T-cell (primary cell): ENCODE measurements at regions not wholly inside any gene's neighbourhood (a gene's known extent, or its start where the extent isn't known, plus 50 kb on each side); places are given as distances from the start of the nearest gene placed in this dataset.

Experiments used
- ATAC-seq, 4 experiments: fragments of 200-7000 bp in 3 of 4; fragments of 150-1000 bp in 1 of 4; cut with Tn5 transposase; replicated peaks in 1 of 4; 1 replicate in 3 of 4; 2 replicates in 1 of 4; pipeline ENCODE4 v1.10.0; 2021; ENCODE audit warnings: moderate library complexity in 3 of 4, mild to moderate bottlenecking in 2 of 4, moderate number of reproducible peaks in 1 of 4
- CTCF ChIA-PET, 2 donors: fragments of 300-600 bp; sonication (Branson Sonifier 250); formaldehyde crosslinking; loops; one replicate each; lab custom pipeline; 2022; ENCODE audit warnings: antibody characterized with exemption in 2 of 2; lab: Charles Lee
- POLR2A ChIA-PET, 2 donors: fragments of 300-600 bp; sonication (Branson Sonifier 250); formaldehyde crosslinking; loops; one replicate each; lab custom pipeline; 2022; ENCODE audit warnings: antibody characterized with exemption in 2 of 2; lab: Charles Lee
- DNase-seq, 35 experiments: peaks; one replicate each; pipeline versions ENCODE4 v3.0.0 to v3.0.0-alpha.2; 2013 to 2023
- H3K27ac ChIP-seq: one replicate; pipeline ENCODE4 v1.5.1; 2013; ENCODE audit warnings: low read length
- H3K27me3 ChIP-seq, 2 experiments: replicated peaks in 1 of 2; 1 replicate in 1 of 2; 2 replicates in 1 of 2; pipeline versions ENCODE4 v1.6.1 to v1.7.0; 2013; ENCODE audit warnings: low read length in 1 of 2, mixed read lengths in 1 of 2; ENCODE audit not compliant: control insufficient read depth in 2 of 2, insufficient read depth in 2 of 2; ENCODE audit errors: extremely low read depth in 1 of 2
- H3K36me3 ChIP-seq, 2 donors: 1 replicate in 1 of 2; 2 replicates in 1 of 2; pipeline versions ENCODE4 v1.6.1 to v1.7.0; 2013; ENCODE audit warnings: low read length in 1 of 2; ENCODE audit not compliant: control insufficient read depth in 2 of 2, insufficient read depth in 1 of 2; ENCODE audit errors: extremely low read depth in 1 of 2
- H3K4me1 ChIP-seq, 2 experiments: 1 replicate in 1 of 2; 2 replicates in 1 of 2; pipeline versions ENCODE4 v1.6.1 to v1.7.0; 2013; ENCODE audit warnings: low read length in 2 of 2, mixed read lengths in 1 of 2; ENCODE audit not compliant: insufficient read depth in 2 of 2, control insufficient read depth in 1 of 2; ENCODE audit errors: extremely low read depth in 1 of 2
- H3K4me3 ChIP-seq, 2 donors: 1 replicate in 1 of 2; 2 replicates in 1 of 2; pipeline versions ENCODE4 v1.5.1 to v1.7.0; 2013; ENCODE audit warnings: mild to moderate bottlenecking in 2 of 2, low read length in 1 of 2, moderate library complexity in 1 of 2; ENCODE audit not compliant: control insufficient read depth in 1 of 2; ENCODE audit errors: extremely low read depth in 1 of 2
- H3K9me3 ChIP-seq: 2 replicates; pipeline ENCODE4 v1.7.0; 2013
- H3K27ac Mint-ChIP-seq, 2 donors: one replicate each; pipeline ENCODE4 v1.8.0; 2020 to 2021; ENCODE audit warnings: mild to moderate bottlenecking in 2 of 2, mixed read lengths in 2 of 2
- H3K27me3 Mint-ChIP-seq, 2 donors: one replicate each; pipeline ENCODE4 v1.8.0; 2021 to 2022; ENCODE audit warnings: mixed read lengths in 2 of 2
- H3K36me3 Mint-ChIP-seq: one replicate; pipeline ENCODE4 v1.8.0; 2021; ENCODE audit warnings: mixed read lengths
- H3K4me1 Mint-ChIP-seq, 3 donors: one replicate each; pipeline ENCODE4 v1.8.0; 2020 to 2022; ENCODE audit warnings: mixed read lengths in 3 of 3, mild to moderate bottlenecking in 1 of 3
- H3K4me3 Mint-ChIP-seq, 3 donors: one replicate each; pipeline ENCODE4 v1.8.0; 2020 to 2022; ENCODE audit warnings: mild to moderate bottlenecking in 3 of 3, mixed read lengths in 3 of 3, moderate library complexity in 3 of 3
- H3K9me3 Mint-ChIP-seq, 3 donors: one replicate each; pipeline ENCODE4 v1.8.0; 2020 to 2022; ENCODE audit warnings: mixed read lengths in 3 of 3
- WGBS: methylation state at CpG from one replicate; pipeline ENCODE4 v1.1.5; 2013; ENCODE audit warnings: missing lambda C conversion rate; ENCODE audit not compliant: insufficient coverage; 5-methylcytosine and 5-hydroxymethylcytosine counted together

DNA sequence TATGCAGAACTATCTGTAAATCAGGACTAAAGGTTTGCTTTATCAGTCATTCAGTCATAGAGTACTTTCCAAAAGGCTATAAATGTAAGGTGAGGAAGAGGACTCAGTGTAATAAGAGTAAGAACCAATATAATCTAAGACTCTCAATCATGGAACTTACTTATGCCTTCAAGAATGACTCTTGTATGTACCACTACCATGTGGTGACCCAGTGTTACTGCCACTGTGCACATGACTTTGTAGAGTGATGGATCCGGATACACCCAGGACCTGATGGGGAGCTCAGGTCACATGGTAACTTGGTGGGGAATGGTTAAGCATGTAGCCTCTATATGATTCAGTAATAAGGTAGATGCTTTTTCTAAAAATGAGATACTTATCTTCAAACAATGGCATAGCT is 2099.8 kb downstream of the MRPL39 start:
- DNase-seq (no peak), ATAC-seq (no peak)
- H3K36me3 ChIP-seq: no peaks in the 10 kb centered on the region
- POLR2A ChIA-PET: no interaction called here
- H3K9me3 ChIP-seq: no peaks in the 10 kb centered on the region
- no CpG with 5 or more reads among the region's 1 CpG for WGBS
- H3K4me1 ChIP-seq: no peaks in the 10 kb centered on the region
- no peaks in the 10 kb centered on the region for H3K36me3 Mint-ChIP-seq
- no peak overlapping the region for H3K27ac Mint-ChIP-seq
- CTCF ChIA-PET: no interaction called here
- H3K4me3 Mint-ChIP-seq: no peak overlapping the region
- no peaks in the 10 kb centered on the region for H3K27me3 ChIP-seq
- no peak overlapping the region for H3K27ac ChIP-seq
- no peak overlapping the region for H3K4me3 ChIP-seq
- peaks cover 0 to 7% (median 0%) of the 10 kb centered on the region in 3 donors for H3K9me3 Mint-ChIP-seq
- H3K4me1 Mint-ChIP-seq: no peaks in the 10 kb centered on the region
- no peaks in the 10 kb centered on the region for H3K27me3 Mint-ChIP-seq

DNA sequence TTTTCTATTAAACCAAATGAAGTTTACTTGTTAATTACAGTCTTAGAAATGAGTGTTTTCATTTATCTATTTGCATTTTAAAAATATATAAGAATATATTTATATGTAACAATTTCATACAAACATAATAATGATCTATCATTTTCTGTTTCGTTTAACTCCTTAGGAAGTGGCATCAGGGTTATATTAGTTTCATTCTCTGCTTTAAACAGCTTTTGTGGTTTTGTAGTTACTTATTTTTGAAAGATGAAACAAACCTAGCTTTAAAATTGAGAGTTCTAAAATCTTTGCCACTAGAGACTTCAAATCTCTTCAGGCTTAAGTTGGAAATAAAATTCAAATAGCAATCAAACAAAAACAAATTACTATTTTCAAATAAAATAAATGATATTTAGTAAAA is 2110.6 kb downstream of the MRPL39 start:
- CTCF ChIA-PET: no interaction called here

DNA sequence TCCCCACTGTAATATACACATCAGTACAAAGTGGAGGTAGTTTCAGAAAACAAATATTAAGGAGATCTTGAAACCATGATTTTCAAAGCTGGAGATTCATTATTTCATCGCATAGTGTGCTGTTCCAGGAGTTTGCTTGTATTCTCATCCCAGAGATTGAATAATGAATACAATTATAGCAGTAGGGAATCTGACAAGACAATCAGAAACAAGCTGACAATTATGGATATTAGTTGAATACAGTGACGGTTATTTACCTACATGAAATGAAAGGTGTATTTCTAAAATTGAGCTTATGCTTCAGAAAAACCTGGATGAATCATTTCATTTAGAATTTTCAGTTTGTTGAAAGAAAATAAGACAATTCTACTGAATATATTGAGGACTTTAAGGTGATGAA is 2119.0 kb downstream of the MRPL39 start:
- no peaks in the 10 kb centered on the region for H3K27me3 ChIP-seq
- Mint-ChIP-seq H3K27me3 (peaks cover 0 to 4% of the 10 kb centered on the region in 2 donors), H3K27ac (no peak overlapping the region), H3K9me3 (peaks cover 3 to 8% (median 3%) of the 10 kb centered on the region in 3 donors), H3K4me1 (no peaks in the 10 kb centered on the region), H3K4me3 (no peak overlapping the region), H3K36me3 (no peaks in the 10 kb centered on the region)
- H3K36me3 ChIP-seq: no peaks in the 10 kb centered on the region
- CTCF ChIA-PET: no interaction called here
- no CpG with 5 or more reads among the region's 2 CpGs for WGBS
- no peaks in the 10 kb centered on the region for H3K4me1 ChIP-seq
- no peak for DNase-seq
- no peak overlapping the region for H3K4me3 ChIP-seq
- no peaks in the 10 kb centered on the region for H3K9me3 ChIP-seq
- no peak overlapping the region for H3K27ac ChIP-seq
- POLR2A ChIA-PET: no interaction called here
- no peak for ATAC-seq

More for the DNA sequence above, 2110.6 kb downstream of the MRPL39 start:
- Histone ChIP-seq H3K36me3 (no peaks in the 10 kb centered on the region), H3K9me3 (no peaks in the 10 kb centered on the region), H3K27ac (no peak overlapping the region), H3K4me1 (no peaks in the 10 kb centered on the region), H3K27me3 (no peaks in the 10 kb centered on the region), H3K4me3 (no peak overlapping the region)
- Mint-ChIP-seq H3K9me3 (peaks cover 3 to 16% (median 9%) of the 10 kb centered on the region in 3 donors), H3K27ac (no peak overlapping the region), H3K27me3 (no peaks in the 10 kb centered on the region), H3K4me3 (no peak overlapping the region), H3K4me1 (no peaks in the 10 kb centered on the region), H3K36me3 (no peaks in the 10 kb centered on the region)
- POLR2A ChIA-PET: no interaction called here
- DNase-seq: no peak
- no peak for ATAC-seq
- no CpG with 5 or more reads among the region's 1 CpG for WGBS

DNA sequence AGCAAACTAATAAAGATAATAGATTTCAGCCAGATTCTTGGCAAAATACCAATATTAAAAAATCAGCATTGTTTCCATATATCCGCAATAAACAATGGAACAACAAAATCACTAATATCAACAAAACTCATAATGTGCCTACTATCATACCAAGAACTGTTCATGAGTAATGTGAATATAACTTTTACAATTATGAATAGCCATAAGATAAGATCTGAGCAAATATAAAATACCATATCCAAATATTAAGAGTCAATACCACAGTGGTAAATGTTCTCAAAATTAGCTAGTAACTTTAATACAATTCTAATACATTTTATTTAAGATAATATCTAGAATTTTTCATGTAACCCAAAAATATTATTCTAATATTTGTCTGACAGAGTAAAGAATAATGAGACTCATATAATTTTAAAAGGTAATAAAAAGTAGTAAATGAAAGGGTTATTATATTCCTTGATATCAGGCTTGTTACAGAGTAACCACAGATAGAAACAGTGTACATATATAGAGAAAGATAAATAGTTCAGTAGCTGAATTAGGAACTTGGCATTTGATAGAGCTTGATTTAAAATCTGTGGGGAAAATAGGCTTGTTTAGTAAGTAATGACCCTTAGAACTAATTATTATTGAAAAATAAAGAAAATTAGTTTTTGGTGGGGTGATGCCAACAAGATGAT is 2126.6 kb downstream of the MRPL39 start:
- no peak for DNase-seq
- no CpG with 5 or more reads among the region's 1 CpG for WGBS
- Histone ChIP-seq H3K4me3 (no peak overlapping the region), H3K4me1 (no peaks in the 10 kb centered on the region), H3K27ac (no peak overlapping the region), H3K9me3 (no peaks in the 10 kb centered on the region), H3K27me3 (no peaks in the 10 kb centered on the region), H3K36me3 (no peaks in the 10 kb centered on the region)
- H3K9me3 Mint-ChIP-seq: peaks cover 0 to 6% (median 0%) of the 10 kb centered on the region in 3 donors
- H3K4me3 Mint-ChIP-seq: no peak overlapping the region
- H3K4me1 Mint-ChIP-seq: no peaks in the 10 kb centered on the region
- CTCF ChIA-PET: no interaction called here
- ATAC-seq: no peak
- H3K27ac Mint-ChIP-seq: no peak overlapping the region
- POLR2A ChIA-PET: no interaction called here
- H3K27me3 Mint-ChIP-seq: no peaks in the 10 kb centered on the region
- no peaks in the 10 kb centered on the region for H3K36me3 Mint-ChIP-seq

DNA sequence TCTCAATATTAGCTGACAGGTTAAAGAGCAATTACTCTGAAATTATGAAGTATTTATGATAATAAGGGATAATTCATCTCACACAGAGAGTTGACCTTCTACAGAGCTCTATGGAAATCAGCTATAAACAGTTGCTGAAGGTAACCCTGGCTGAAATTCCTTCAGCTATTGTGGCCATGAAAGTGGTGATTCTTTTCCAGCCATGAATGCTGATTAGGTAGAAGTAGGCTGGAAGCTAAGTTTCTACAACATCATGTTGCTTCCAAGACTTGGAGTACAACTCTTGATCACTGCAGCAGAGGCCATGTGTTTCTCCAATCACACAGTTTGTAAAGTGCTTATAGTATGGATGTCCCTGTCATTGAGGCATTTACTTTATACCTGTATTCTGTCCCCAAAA is 2128.9 kb downstream of the MRPL39 start:
- no peaks in the 10 kb centered on the region for H3K4me1 ChIP-seq
- DNase-seq: no peak
- POLR2A ChIA-PET: no interaction called here

DNA sequence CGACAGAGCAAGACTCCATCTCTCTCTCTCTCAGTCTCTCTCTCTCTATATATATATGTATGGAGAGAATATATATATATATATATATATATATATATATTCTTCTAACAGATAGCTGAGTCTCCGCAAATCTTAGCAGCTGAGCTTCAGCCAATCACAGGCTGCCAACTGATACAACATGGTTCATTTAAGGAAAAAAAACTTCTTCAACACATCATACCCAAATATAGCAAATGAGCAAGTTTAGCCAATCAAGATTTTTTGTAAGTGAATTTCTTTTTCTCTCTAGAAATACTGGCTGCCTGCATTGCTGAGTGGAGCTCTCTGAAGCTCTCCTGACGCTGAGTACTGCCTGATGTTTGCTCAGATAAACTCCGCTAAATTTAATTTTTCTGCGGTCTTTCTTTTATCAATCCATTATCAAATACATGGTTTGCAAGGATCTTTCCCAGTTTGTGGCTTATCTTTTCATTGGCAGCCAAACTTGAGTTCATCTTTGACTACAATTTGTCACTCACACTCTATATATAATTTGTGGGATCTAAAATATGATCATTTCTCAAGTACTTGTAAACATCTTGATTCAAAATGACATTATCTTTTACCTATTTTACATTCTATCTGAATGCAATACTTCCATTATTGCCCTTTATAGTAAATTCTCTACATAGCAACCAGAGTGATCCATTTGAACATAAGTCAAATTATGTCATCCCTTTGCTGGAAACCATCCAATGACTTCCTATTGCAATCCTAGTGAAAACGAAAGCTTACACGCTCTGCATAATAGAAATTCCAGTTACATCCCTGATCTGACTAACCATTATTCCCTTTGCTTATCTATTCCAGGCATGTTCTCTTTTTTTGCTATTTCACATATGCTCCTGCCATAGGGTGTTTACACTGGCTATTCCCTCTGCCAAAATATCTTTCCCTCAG is 2131.7 kb downstream of the MRPL39 start:
- Histone ChIP-seq H3K36me3 (no peaks in the 10 kb centered on the region), H3K4me3 (no peak overlapping the region), H3K9me3 (no peaks in the 10 kb centered on the region), H3K4me1 (no peaks in the 10 kb centered on the region), H3K27me3 (no peaks in the 10 kb centered on the region), H3K27ac (no peak overlapping the region)
- no peak for DNase-seq
- WGBS: 78% methylated on average over 5 of the region's 7 CpGs
- ATAC-seq: no peak
- no peak overlapping the region for H3K4me3 Mint-ChIP-seq
- ChIA-PET POLR2A (interaction anchor here in 1 of 2 donors (0.5 to 0.7 kb wide), 2 partner anchors 9 to 59 kb away, joined by 3 read pairs; no protein-coding TSS in a partner anchor), CTCF (no interaction called here)
- no peaks in the 10 kb centered on the region for H3K9me3 Mint-ChIP-seq
- no peaks in the 10 kb centered on the region for H3K4me1 Mint-ChIP-seq
- no peak overlapping the region for H3K27ac Mint-ChIP-seq
- H3K36me3 Mint-ChIP-seq: no peaks in the 10 kb centered on the region
- no peaks in the 10 kb centered on the region for H3K27me3 Mint-ChIP-seq

More for the DNA sequence above, 2128.9 kb downstream of the MRPL39 start:
- Histone ChIP-seq H3K9me3 (no peaks in the 10 kb centered on the region), H3K27me3 (no peaks in the 10 kb centered on the region), H3K4me3 (no peak overlapping the region), H3K27ac (no peak overlapping the region), H3K36me3 (no peaks in the 10 kb centered on the region)
- CTCF ChIA-PET: no interaction called here
- Mint-ChIP-seq H3K36me3 (no peaks in the 10 kb centered on the region), H3K9me3 (peaks cover 0 to 6% (median 0%) of the 10 kb centered on the region in 3 donors), H3K4me3 (no peak overlapping the region), H3K27me3 (no peaks in the 10 kb centered on the region), H3K4me1 (no peaks in the 10 kb centered on the region), H3K27ac (no peak overlapping the region)
- no peak for ATAC-seq
